H1 (cell line): ENCODE measurements at regions not wholly inside any gene's neighbourhood (a gene's known extent, or its start where the extent isn't known, plus 50 kb on each side); places are given as distances from the start of the nearest gene placed in this dataset.

Experiments
- CTCF ChIP-seq, 3 experiments: IDR thresholded peaks; 1 replicate in 2 of 3; 2 replicates in 1 of 3; pipeline versions ENCODE4 v1.5.1 to v1.6.1; 2011; ENCODE audit warnings: low read length in 3 of 3, mild to moderate bottlenecking in 3 of 3, inconsistent platforms in 2 of 3, low read depth in 1 of 3, moderate library complexity in 1 of 3; ENCODE audit not compliant: insufficient read depth in 1 of 3; ENCODE audit errors: control extremely low read depth in 1 of 3
- EZH2 ChIP-seq: fragments of 200-600 bp; sonication (generic); IDR thresholded peaks from 2 replicates; pipeline ENCODE4 v1.7.1; 2012; ENCODE audit warnings: low read depth, mild to moderate bottlenecking, moderate library complexity, low read length, inconsistent platforms; ENCODE audit not compliant: severe bottlenecking
- MAX ChIP-seq: IDR thresholded peaks from 2 replicates; pipeline ENCODE4 v1.6.1; 2012; ENCODE audit warnings: inconsistent platforms

- TF ChIP-seq CTCF (IDR thresholded peaks at IDR 0.05; ENCODE audit: control extremely low read depth in 1 of 3, insufficient read depth in 1 of 3, low read depth in 1 of 3, low read length in 3 of 3), result no peak
- no peak for TF ChIP-seq MAX
- no peak for TF ChIP-seq EZH2
Observed at GRCh38 chr19:28764066-28764465, 448.9 kb downstream of the UQCRFS1 start.
